Adrenal gland (tissue), 5 donors: ENCODE measurements at regions not wholly inside any gene's neighbourhood (a gene's known extent, or its start where the extent isn't known, plus 50 kb on each side); places are given as distances from the start of the nearest gene placed in this dataset.

Experiments used
- POLR2A ChIP-seq, 2 donors: fragments of 450-650 bp; IDR thresholded peaks; one replicate each; pipeline ENCODE4 v1.6.1; 2017; ENCODE audit warnings: antibody characterized with exemption in 2 of 2, mild to moderate bottlenecking in 2 of 2, moderate library complexity in 1 of 2
- TF ChIP-seq, protein P1 (sequence below), 6 experiments: fragments of 450-650 bp in 4 of 6; fragments of 200-600 bp in 2 of 6; sonication (generic) in 1 of 6; IDR thresholded peaks; 1 replicate in 5 of 6; 2 replicates in 1 of 6; pipeline versions ENCODE4 v1.5.1 to v1.8.0; 2016 to 2021; ENCODE audit warnings: antibody characterized with exemption in 6 of 6, mild to moderate bottlenecking in 2 of 6, moderate library complexity in 1 of 6
- donor health status: DM: no; HTN: no; CAD: no.

DNA sequence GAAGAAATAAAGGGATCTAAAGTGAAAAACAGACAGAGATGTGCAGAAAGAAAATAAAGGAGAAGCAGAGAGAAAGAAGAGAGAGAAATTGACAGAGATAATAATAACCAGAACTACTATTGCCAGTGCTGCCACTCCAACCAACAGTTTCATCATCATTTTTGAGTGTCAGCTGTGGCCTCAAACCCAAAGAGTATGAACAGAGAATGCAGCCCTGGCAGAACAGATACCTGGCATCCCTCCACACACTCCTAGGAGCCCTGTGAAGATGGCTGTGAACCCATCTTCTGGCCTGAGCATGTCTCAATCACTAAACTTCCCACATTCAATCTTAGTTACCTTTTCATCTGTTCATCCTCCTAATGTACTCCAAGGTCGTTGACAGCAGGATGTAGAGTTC is 385.8 kb upstream of the NFIA start:
- TF ChIP-seq, protein P1, sequence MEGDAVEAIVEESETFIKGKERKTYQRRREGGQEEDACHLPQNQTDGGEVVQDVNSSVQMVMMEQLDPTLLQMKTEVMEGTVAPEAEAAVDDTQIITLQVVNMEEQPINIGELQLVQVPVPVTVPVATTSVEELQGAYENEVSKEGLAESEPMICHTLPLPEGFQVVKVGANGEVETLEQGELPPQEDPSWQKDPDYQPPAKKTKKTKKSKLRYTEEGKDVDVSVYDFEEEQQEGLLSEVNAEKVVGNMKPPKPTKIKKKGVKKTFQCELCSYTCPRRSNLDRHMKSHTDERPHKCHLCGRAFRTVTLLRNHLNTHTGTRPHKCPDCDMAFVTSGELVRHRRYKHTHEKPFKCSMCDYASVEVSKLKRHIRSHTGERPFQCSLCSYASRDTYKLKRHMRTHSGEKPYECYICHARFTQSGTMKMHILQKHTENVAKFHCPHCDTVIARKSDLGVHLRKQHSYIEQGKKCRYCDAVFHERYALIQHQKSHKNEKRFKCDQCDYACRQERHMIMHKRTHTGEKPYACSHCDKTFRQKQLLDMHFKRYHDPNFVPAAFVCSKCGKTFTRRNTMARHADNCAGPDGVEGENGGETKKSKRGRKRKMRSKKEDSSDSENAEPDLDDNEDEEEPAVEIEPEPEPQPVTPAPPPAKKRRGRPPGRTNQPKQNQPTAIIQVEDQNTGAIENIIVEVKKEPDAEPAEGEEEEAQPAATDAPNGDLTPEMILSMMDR (IDR thresholded peaks at IDR 0.05), result no peak
- no peak for TF ChIP-seq POLR2A (IDR thresholded peaks at IDR 0.05)
